Prostate gland (tissue), 2 donors: ENCODE measurements at regions not wholly inside any gene's neighbourhood (a gene's known extent, or its start where the extent isn't known, plus 50 kb on each side); places are given as distances from the start of the nearest gene placed in this dataset.

Experiments used
- DNase-seq: peaks from one replicate; pipeline ENCODE4 v3.0.0-alpha.2; 2019; ENCODE audit warnings: low spot score
- H3K27ac ChIP-seq, 2 donors: fragments of 200-600 bp; sonication (generic); 2 replicates each; pipeline ENCODE4 v1.5.1; 2017 to 2019
- H3K27me3 ChIP-seq: fragments of 200-600 bp; sonication (generic); replicated peaks from 2 replicates; pipeline ENCODE4 v1.5.1; 2019; ENCODE audit not compliant: insufficient read depth
- H3K36me3 ChIP-seq, 2 donors: fragments of 200-600 bp; sonication (generic); 1 replicate in 1 of 2; 2 replicates in 1 of 2; pipeline versions ENCODE4 v1.5.1 to v1.8.1; 2017 to 2019
- H3K4me1 ChIP-seq: fragments of 200-600 bp; sonication (generic); replicated peaks from 2 replicates; pipeline ENCODE4 v1.5.1; 2019
- H3K4me3 ChIP-seq, 2 donors: fragments of 200-600 bp; sonication (generic); 2 replicates each; pipeline ENCODE4 v1.5.1; 2017 to 2019
- H3K9me3 ChIP-seq: fragments of 200-600 bp; sonication (generic); 2 replicates; pipeline ENCODE4 v1.5.1; 2017
- POLR2A ChIP-seq: fragments of 450-650 bp; IDR thresholded peaks from one replicate; pipeline ENCODE4 v1.6.1; 2016; ENCODE audit warnings: antibody characterized with exemption, mild to moderate bottlenecking
- POLR2AphosphoS5 ChIP-seq: sonication (generic); formaldehyde crosslinking; IDR thresholded peaks from one replicate; pipeline ENCODE4 v1.6.1; 2017; ENCODE audit warnings: antibody characterized with exemption
- WGBS: methylation state at CpG from one replicate; pipeline ENCODE4 v1.1.5; 2018; 5-methylcytosine and 5-hydroxymethylcytosine counted together
- intact Hi-C: fragments of 100-400 bp; cut with DNase I; formaldehyde crosslinking; loops from one replicate; pipeline ENCODE4 v1.14.2; 2022
- TF ChIP-seq, protein P1 (sequence below), 4 experiments: fragments of 200-600 bp in 2 of 4; fragments of 450-650 bp in 2 of 4; sonication (generic) in 2 of 4; IDR thresholded peaks; 1 replicate in 3 of 4; 2 replicates in 1 of 4; pipeline ENCODE4 v1.5.1; 2016 to 2019; ENCODE audit warnings: antibody characterized with exemption in 4 of 4, mild to moderate bottlenecking in 2 of 4, moderate library complexity in 2 of 4

DNA sequence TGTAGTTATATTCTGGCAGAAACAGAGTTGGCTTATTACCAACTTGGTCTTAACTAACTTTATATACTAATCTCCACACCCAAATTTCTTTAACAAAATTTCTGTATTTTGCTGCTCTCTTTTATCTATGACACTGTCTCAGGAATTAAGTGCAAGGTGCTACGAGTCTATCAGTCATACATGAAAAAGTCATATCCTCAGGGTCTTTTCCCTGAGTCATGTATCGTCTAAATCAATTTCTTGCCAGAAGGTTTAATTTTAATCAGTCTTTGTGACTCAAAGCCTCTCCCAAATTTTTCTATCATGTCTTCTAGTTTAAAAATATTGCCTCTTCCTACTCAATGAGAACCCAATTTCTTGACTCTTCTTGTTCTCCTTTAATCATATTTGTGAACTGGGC is 1803.6 kb upstream of the PCDH7 start:
- intact Hi-C loops, result no loop called here
- H3K4me3 ChIP-seq, result no peak overlapping the region
- no peak for DNase-seq
- TF ChIP-seq, protein P1, sequence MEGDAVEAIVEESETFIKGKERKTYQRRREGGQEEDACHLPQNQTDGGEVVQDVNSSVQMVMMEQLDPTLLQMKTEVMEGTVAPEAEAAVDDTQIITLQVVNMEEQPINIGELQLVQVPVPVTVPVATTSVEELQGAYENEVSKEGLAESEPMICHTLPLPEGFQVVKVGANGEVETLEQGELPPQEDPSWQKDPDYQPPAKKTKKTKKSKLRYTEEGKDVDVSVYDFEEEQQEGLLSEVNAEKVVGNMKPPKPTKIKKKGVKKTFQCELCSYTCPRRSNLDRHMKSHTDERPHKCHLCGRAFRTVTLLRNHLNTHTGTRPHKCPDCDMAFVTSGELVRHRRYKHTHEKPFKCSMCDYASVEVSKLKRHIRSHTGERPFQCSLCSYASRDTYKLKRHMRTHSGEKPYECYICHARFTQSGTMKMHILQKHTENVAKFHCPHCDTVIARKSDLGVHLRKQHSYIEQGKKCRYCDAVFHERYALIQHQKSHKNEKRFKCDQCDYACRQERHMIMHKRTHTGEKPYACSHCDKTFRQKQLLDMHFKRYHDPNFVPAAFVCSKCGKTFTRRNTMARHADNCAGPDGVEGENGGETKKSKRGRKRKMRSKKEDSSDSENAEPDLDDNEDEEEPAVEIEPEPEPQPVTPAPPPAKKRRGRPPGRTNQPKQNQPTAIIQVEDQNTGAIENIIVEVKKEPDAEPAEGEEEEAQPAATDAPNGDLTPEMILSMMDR (IDR thresholded peaks at IDR 0.05), result no peak
- no peak for TF ChIP-seq POLR2A
- TF ChIP-seq POLR2AphosphoS5, result no peak
- no peak overlapping the region for H3K27ac ChIP-seq
- no peaks in the 10 kb centered on the region for H3K9me3 ChIP-seq
- no peaks in the 10 kb centered on the region for H3K27me3 ChIP-seq
- H3K4me1 ChIP-seq, result no peaks in the 10 kb centered on the region
- 87% methylated on average over 2 of the region's 2 CpGs for WGBS
- H3K36me3 ChIP-seq, result no peaks in the 10 kb centered on the region

DNA sequence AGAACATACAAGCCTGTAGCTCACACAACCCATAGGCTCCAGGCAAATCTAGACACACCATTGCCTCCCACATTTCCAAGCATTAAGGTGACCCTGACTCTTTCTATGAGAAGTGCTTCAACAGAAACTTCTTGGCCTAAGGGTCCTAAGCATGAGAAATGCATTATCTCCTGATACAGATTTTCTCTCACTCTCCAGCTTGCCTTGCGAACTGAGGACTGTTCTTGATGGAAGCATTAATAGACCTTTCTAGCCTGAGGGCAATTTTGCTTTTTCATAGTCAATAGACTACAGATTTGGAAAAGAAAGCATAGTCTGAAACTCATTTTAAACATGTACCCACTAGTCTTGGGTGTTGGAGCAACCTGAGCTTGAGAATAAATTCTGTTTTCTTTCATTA is 1801.3 kb upstream of the PCDH7 start:
- Histone ChIP-seq H3K27ac (no peak overlapping the region), H3K4me3 (no peak overlapping the region), H3K9me3 (no peaks in the 10 kb centered on the region), H3K36me3 (no peaks in the 10 kb centered on the region), H3K4me1 (no peaks in the 10 kb centered on the region), H3K27me3 (no peaks in the 10 kb centered on the region)
- no peak for DNase-seq
- WGBS, result 70% methylated on average over 1 of the region's 1 CpG
- intact Hi-C loops, result no loop called here
- TF ChIP-seq POLR2AphosphoS5 (no peak), POLR2A (no peak)
- TF ChIP-seq, protein P1 (IDR thresholded peaks at IDR 0.05), result no peak

DNA sequence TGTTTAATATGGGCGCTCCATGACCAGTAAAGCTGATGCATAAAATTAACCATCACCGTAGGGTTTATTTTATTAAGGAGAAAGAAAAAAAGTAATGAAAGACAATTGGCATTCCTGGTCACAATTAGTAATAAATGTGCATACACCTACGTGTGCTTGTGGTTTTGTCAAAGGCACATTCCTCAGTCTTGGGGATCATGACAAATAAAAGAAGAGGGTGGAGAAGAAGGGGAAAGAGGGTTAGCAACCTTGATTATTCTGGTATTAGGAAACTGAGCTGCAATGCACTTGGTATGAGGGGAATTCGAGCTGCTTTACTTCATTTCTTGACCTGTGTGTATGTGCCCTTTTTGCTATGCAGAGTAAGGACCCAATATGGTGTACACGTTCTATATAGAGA is 1798.3 kb upstream of the PCDH7 start:
- H3K4me1 ChIP-seq, result no peaks in the 10 kb centered on the region
- WGBS, result 65% methylated on average over 5 of the region's 5 CpGs
- TF ChIP-seq POLR2A (no peak), POLR2AphosphoS5 (no peak)
- TF ChIP-seq, protein P1 (IDR thresholded peaks at IDR 0.05), result no peak
- no peak for DNase-seq
- intact Hi-C loops, result no loop called here
- no peaks in the 10 kb centered on the region for H3K27me3 ChIP-seq
- no peak overlapping the region for H3K4me3 ChIP-seq
- no peaks in the 10 kb centered on the region for H3K9me3 ChIP-seq
- H3K36me3 ChIP-seq, result no peaks in the 10 kb centered on the region
- H3K27ac ChIP-seq, result no peak overlapping the region

DNA sequence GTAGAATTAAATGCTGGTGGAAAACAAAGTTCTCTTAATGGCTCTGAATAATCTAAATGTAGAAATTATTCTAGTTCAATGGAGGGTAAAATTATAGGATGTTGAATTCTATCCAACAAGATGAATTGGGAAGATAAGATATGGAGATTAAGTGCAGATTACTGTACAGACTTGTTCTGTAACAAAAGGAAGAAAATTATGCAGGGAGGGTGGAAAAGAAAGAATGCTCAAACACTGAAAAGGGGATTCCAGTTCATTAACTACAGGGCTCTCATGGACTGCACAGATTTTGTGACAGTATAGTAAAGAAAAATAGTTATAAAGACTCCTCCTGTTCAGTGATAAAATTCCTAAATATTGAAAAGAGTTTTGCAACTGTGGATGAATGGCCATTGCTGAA is 1794.0 kb upstream of the PCDH7 start:
- no peaks in the 10 kb centered on the region for H3K9me3 ChIP-seq
- no peak overlapping the region for H3K27ac ChIP-seq
- no peak for DNase-seq
- H3K27me3 ChIP-seq, result no peaks in the 10 kb centered on the region
- intact Hi-C loops, result no loop called here
- no peak for TF ChIP-seq POLR2AphosphoS5
- TF ChIP-seq POLR2A, result no peak
- TF ChIP-seq, protein P1 (IDR thresholded peaks at IDR 0.05), result no peak
- no peaks in the 10 kb centered on the region for H3K36me3 ChIP-seq
- no peaks in the 10 kb centered on the region for H3K4me1 ChIP-seq
- no peak overlapping the region for H3K4me3 ChIP-seq

DNA sequence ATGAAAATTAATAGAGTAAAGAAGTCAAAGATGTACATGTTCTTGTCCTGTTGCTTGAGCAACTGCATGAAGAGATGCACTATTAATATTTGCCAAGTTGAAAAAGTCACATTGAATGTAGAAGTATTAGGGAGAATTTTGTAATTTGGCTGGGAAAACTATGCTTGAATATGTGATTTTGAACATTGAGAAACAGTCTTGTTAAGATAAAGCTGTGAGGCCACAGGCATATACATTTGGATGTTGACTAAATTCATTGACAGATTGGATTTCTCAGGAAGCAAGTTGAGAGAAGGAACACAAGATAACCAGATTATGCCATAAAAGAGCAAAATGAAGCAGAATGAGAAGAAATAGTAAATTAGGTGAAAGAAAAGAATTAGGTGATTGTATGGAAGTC is 1777.5 kb upstream of the PCDH7 start:
- TF ChIP-seq, protein P1 (IDR thresholded peaks at IDR 0.05), result no peak
- TF ChIP-seq POLR2AphosphoS5 (no peak), POLR2A (no peak)

More for the DNA sequence above, 1777.5 kb upstream of the PCDH7 start:
- Histone ChIP-seq H3K9me3 (no peaks in the 10 kb centered on the region), H3K27ac (no peak overlapping the region), H3K27me3 (no peaks in the 10 kb centered on the region), H3K4me1 (no peaks in the 10 kb centered on the region), H3K4me3 (no peak overlapping the region), H3K36me3 (no peaks in the 10 kb centered on the region)
- no peak for DNase-seq
- intact Hi-C loops, result no loop called here
